Esophagus muscularis mucosa (tissue), 4 donors: ENCODE measurements at regions not wholly inside any gene's neighbourhood (a gene's known extent, or its start where the extent isn't known, plus 50 kb on each side); places are given as distances from the start of the nearest gene placed in this dataset.
"Not testable (repeated sequence)": the region's sequence is repeated elsewhere in the genome, so short reads cannot be mapped to it uniquely, and the experiment has no call there.

Experiments used
- EP300 ChIP-seq: sonication (generic); formaldehyde crosslinking; IDR thresholded peaks from one replicate; pipeline ENCODE4 v1.6.1; 2017; ENCODE audit warnings: antibody characterized with exemption
- POLR2A ChIP-seq: fragments of 450-650 bp; IDR thresholded peaks from one replicate; pipeline ENCODE4 v1.6.1; 2017; ENCODE audit warnings: antibody characterized with exemption, moderate library complexity, mild to moderate bottlenecking, low read depth
- POLR2AphosphoS5 ChIP-seq, 2 donors: sonication (generic); formaldehyde crosslinking; IDR thresholded peaks; one replicate each; pipeline ENCODE4 v1.6.1; 2017; ENCODE audit warnings: antibody characterized with exemption in 2 of 2
- TF ChIP-seq, protein P1 (sequence below), 3 experiments: fragments of 200-600 bp in 2 of 3; fragments of 450-650 bp in 1 of 3; sonication (generic) in 2 of 3; IDR thresholded peaks; one replicate each; pipeline ENCODE4 v1.5.1; 2017 to 2019; ENCODE audit warnings: antibody characterized with exemption in 3 of 3, mild to moderate bottlenecking in 2 of 3, moderate library complexity in 1 of 3

DNA sequence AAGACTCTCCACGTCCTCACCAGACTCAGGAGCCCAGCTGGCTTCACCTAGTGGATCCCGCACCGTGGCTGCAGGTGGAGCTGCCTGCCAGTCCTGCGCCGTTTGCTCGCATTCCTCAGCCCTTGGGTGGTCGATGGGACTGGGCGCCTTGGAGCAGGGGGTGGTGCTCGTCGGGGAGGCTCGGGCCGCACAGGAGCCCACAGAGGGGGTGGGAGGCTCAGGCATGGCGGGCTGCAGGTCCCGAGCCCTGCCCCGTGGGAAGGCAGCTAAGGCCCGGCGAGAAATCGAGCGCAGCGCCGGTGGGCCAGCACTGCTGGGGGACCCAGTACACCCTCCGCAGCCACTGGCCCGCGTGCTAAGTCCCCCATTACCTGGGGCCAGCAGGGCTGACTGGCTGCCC, 76.9 kb upstream of the AMN1 start:
- not testable (repeated sequence) for TF ChIP-seq POLR2A; POLR2AphosphoS5 (IDR thresholded peaks at IDR 0.05); EP300
- TF ChIP-seq, protein P1, sequence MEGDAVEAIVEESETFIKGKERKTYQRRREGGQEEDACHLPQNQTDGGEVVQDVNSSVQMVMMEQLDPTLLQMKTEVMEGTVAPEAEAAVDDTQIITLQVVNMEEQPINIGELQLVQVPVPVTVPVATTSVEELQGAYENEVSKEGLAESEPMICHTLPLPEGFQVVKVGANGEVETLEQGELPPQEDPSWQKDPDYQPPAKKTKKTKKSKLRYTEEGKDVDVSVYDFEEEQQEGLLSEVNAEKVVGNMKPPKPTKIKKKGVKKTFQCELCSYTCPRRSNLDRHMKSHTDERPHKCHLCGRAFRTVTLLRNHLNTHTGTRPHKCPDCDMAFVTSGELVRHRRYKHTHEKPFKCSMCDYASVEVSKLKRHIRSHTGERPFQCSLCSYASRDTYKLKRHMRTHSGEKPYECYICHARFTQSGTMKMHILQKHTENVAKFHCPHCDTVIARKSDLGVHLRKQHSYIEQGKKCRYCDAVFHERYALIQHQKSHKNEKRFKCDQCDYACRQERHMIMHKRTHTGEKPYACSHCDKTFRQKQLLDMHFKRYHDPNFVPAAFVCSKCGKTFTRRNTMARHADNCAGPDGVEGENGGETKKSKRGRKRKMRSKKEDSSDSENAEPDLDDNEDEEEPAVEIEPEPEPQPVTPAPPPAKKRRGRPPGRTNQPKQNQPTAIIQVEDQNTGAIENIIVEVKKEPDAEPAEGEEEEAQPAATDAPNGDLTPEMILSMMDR (IDR thresholded peaks at IDR 0.05) = not testable (repeated sequence)
